Peyer's patch (tissue), 4 donors: ENCODE measurements at regions not wholly inside any gene's neighbourhood (a gene's known extent, or its start where the extent isn't known, plus 50 kb on each side); places are given as distances from the start of the nearest gene placed in this dataset.

Experiments used
- CTCF ChIP-seq, 6 experiments: fragments of 450-650 bp in 4 of 6; fragments of 200-600 bp in 2 of 6; sonication (generic) in 1 of 6; IDR thresholded peaks; one replicate each; pipeline ENCODE4 v1.5.1; 2017 to 2019; ENCODE audit warnings: antibody characterized with exemption in 6 of 6, mild to moderate bottlenecking in 3 of 6, moderate library complexity in 1 of 6
- POLR2A ChIP-seq, 2 donors: fragments of 450-650 bp; IDR thresholded peaks; one replicate each; pipeline ENCODE4 v1.5.1; 2017; ENCODE audit warnings: antibody characterized with exemption in 2 of 2, mild to moderate bottlenecking in 2 of 2, moderate library complexity in 2 of 2

GRCh38 chr10:42998481-42999384 is 78.1 kb upstream of the RET start:
- TF ChIP-seq POLR2A (IDR thresholded peaks at IDR 0.05) (no peak), CTCF (IDR thresholded peaks at IDR 0.05) (no peak)
